ENCODE measurements at regions not wholly inside any gene's neighbourhood (a gene's known extent, or its start where the extent isn't known, plus 50 kb on each side); places are given as distances from the start of the nearest gene placed in this dataset.
"Not testable (repeated sequence)": the region's sequence is repeated elsewhere in the genome, so short reads cannot be mapped to it uniquely, and the experiment has no call there.

- H3K4me3 ChIP-seq (replicated peaks in 1 of 2; ENCODE audit: low read depth in 2 of 2, low read length in 2 of 2) = no peak overlapping the region
- TF ChIP-seq CTCF (IDR thresholded peaks at IDR 0.05; ENCODE audit: low read depth, low read length) = no peak
- DNase-seq (ENCODE audit: low read depth in 2 of 2) = no peak
Measured at GRCh38 chr2:234392041-234392615, 104.8 kb downstream of the ARL4C start.

GRCh38 chr2:234391625-234392024, 105.3 kb downstream of the ARL4C start:
- DNase-seq (ENCODE audit: low read depth in 2 of 2) = no peak
- H3K4me3 ChIP-seq (replicated peaks in 1 of 2; ENCODE audit: low read depth in 2 of 2, low read length in 2 of 2) = no peak overlapping the region
- TF ChIP-seq CTCF (IDR thresholded peaks at IDR 0.05; ENCODE audit: low read depth, low read length) = no peak

- H3K4me3 ChIP-seq (replicated peaks in 1 of 2; ENCODE audit: low read depth in 2 of 2, low read length in 2 of 2); DNase-seq (ENCODE audit: low read depth in 2 of 2): not testable (repeated sequence)
Measured at GRCh38 chr2:234389661-234390060, 107.2 kb downstream of the ARL4C start.

- no peak overlapping the region for H3K4me3 ChIP-seq (replicated peaks in 1 of 2; ENCODE audit: low read depth in 2 of 2, low read length in 2 of 2)
- DNase-seq (ENCODE audit: low read depth in 2 of 2) = no peak
- TF ChIP-seq CTCF (IDR thresholded peaks at IDR 0.05; ENCODE audit: low read depth, low read length) = no peak
Measured at GRCh38 chr2:234388591-234388990, 108.3 kb downstream of the ARL4C start.

GRCh38 chr2:234386971-234387370, 109.9 kb downstream of the ARL4C start:
- H3K4me3 ChIP-seq (replicated peaks in 1 of 2; ENCODE audit: low read depth in 2 of 2, low read length in 2 of 2) = no peak overlapping the region
- no peak for DNase-seq (ENCODE audit: low read depth in 2 of 2)
- no peak for TF ChIP-seq CTCF (IDR thresholded peaks at IDR 0.05; ENCODE audit: low read depth, low read length)

GRCh38 chr2:234382131-234382530, 114.8 kb downstream of the ARL4C start:
- no peak for DNase-seq (ENCODE audit: low read depth in 2 of 2)
- TF ChIP-seq CTCF (IDR thresholded peaks at IDR 0.05; ENCODE audit: low read depth, low read length) = no peak
- H3K4me3 ChIP-seq (replicated peaks in 1 of 2; ENCODE audit: low read depth in 2 of 2, low read length in 2 of 2) = no peak overlapping the region

GRCh38 chr2:234378958-234379357, 117.9 kb downstream of the ARL4C start:
- not testable (repeated sequence) for H3K4me3 ChIP-seq (replicated peaks in 1 of 2; ENCODE audit: low read depth in 2 of 2, low read length in 2 of 2); DNase-seq (ENCODE audit: low read depth in 2 of 2)

- no peak for TF ChIP-seq CTCF (IDR thresholded peaks at IDR 0.05; ENCODE audit: low read depth, low read length)
- DNase-seq (ENCODE audit: low read depth in 2 of 2) = peak; percentile 25 to 39
- H3K4me3 ChIP-seq (replicated peaks in 1 of 2; ENCODE audit: low read depth in 2 of 2, low read length in 2 of 2) = no peak overlapping the region
Measured at GRCh38 chr2:234378440-234378839, 118.4 kb downstream of the ARL4C start.
